ENCODE measurements at regions not wholly inside any gene's neighbourhood (a gene's known extent, or its start where the extent isn't known, plus 50 kb on each side); places are given as distances from the start of the nearest gene placed in this dataset.

DNA sequence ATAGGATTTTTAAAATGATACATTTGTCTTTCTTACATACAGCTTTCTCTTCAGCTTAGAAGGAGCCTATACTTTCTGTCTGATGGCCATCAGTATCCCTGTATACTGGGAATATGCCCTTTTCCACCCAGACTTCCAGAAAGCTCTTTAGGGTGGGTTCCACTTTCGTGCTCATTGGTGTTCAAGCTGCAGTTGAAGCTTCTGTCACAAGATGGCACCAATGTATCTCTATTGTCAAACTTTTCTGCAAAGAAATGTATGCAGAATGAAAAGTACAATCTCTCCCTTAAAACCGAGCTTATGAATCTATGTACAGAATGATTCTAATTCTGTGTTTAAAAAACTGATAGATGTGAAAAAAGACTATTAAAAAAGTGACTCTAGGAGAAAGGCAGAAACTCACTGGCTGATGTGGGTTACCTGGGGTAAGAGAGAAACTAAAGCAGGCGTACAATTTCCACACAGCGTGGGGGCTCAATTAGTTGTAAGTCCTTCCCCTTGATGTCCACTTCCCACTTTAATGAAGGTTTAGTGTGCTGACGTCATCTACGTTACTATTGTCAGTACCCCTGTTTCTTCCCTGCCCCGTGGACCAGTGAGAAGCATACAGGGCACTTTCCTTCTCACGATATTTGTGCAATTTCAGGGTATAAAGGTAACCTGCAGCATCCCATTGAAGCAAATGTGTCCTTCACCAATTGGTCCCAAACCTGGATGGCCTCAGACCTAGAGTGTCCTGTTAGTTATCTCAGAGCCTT lies 57.3 kb upstream of the TCEAL2 start:
- Histone ChIP-seq H3K79me2 (ENCODE audit: insufficient read depth, low read depth) (no peaks in the 10 kb centered on the region), H3K4me3 (IDR thresholded peaks at IDR 0.05; ENCODE audit: insufficient read depth, low read depth, low read length) (no peak overlapping the region), H3K9ac (no peak overlapping the region), H3K4me1 (ENCODE audit: low read depth, poor library complexity, severe bottlenecking) (no peaks in the 10 kb centered on the region), H3K27ac (no peak overlapping the region), H3K36me3 (ENCODE audit: insufficient read depth) (no peaks in the 10 kb centered on the region), H2AFZ (ENCODE audit: low read depth) (no peak overlapping the region), H3K4me2 (no peak overlapping the region), H4K20me1 (ENCODE audit: insufficient read depth) (no peaks in the 10 kb centered on the region), H3K27me3 (ENCODE audit: insufficient read depth, low read depth) (no peaks in the 10 kb centered on the region)
- peak; percentile 67 for TF ChIP-seq CTCF (conservative IDR thresholded peaks at IDR 0.05; ENCODE audit: low read depth, low read length)

- H3K27me3 ChIP-seq (ENCODE audit: insufficient read depth, low read depth) = no peaks in the 10 kb centered on the region
- H3K9ac ChIP-seq = no peak overlapping the region
- no peaks in the 10 kb centered on the region for H4K20me1 ChIP-seq (ENCODE audit: insufficient read depth)
- no peak overlapping the region for H3K4me3 ChIP-seq (IDR thresholded peaks at IDR 0.05; ENCODE audit: insufficient read depth, low read depth, low read length)
- no peak overlapping the region for H2AFZ ChIP-seq (ENCODE audit: low read depth)
- no peaks in the 10 kb centered on the region for H3K79me2 ChIP-seq (ENCODE audit: insufficient read depth, low read depth)
- H3K4me1 ChIP-seq (ENCODE audit: low read depth, poor library complexity, severe bottlenecking) = no peaks in the 10 kb centered on the region
- no peaks in the 10 kb centered on the region for H3K36me3 ChIP-seq (ENCODE audit: insufficient read depth)
- no peak for TF ChIP-seq CTCF (conservative IDR thresholded peaks at IDR 0.05; ENCODE audit: low read depth, low read length)
- no peak overlapping the region for H3K27ac ChIP-seq
- H3K4me2 ChIP-seq = no peak overlapping the region
These were observed 61.9 kb upstream of the TCEAL2 start for GRCh38 chrX:102063445-102064074.

DNA sequence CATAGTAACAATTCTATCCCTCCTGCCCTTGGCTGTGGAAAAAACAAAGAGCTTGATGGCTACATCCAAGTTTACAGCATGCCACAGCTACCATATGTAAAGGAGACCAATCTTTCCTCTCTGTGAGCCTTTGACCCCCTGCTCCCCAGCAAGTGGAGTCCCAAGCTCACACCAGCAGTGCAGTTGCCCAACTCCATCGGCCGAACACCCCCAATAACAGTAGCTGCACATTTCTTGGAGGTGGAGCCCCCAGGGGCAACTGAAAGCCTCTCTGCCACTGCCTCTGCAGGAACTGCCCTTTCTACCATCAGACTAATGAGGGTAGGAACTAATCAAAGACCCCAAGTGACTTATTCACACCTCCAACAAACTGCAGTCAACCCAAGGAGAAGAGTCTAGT lies 81.0 kb upstream of the TCEAL2 start:
- H3K79me2 ChIP-seq (ENCODE audit: insufficient read depth, low read depth) = no peaks in the 10 kb centered on the region
- no peak for TF ChIP-seq CTCF (conservative IDR thresholded peaks at IDR 0.05; ENCODE audit: low read depth, low read length)

GRCh38 chrX:102043380-102043779 lies 82.1 kb upstream of the TCEAL2 start:
- no peak for TF ChIP-seq CTCF (conservative IDR thresholded peaks at IDR 0.05; ENCODE audit: low read depth, low read length)
- Histone ChIP-seq H3K4me3 (IDR thresholded peaks at IDR 0.05; ENCODE audit: insufficient read depth, low read depth, low read length) (no peak overlapping the region), H3K27ac (no peak overlapping the region), H3K9ac (no peak overlapping the region), H4K20me1 (ENCODE audit: insufficient read depth) (no peaks in the 10 kb centered on the region), H3K79me2 (ENCODE audit: insufficient read depth, low read depth) (no peaks in the 10 kb centered on the region), H3K4me2 (no peak overlapping the region), H3K27me3 (ENCODE audit: insufficient read depth, low read depth) (no peaks in the 10 kb centered on the region), H2AFZ (ENCODE audit: low read depth) (no peak overlapping the region), H3K36me3 (ENCODE audit: insufficient read depth) (no peaks in the 10 kb centered on the region), H3K4me1 (ENCODE audit: low read depth, poor library complexity, severe bottlenecking) (no peaks in the 10 kb centered on the region)

More for the DNA sequence above, 81.0 kb upstream of the TCEAL2 start:
- Histone ChIP-seq H3K36me3 (ENCODE audit: insufficient read depth) (no peaks in the 10 kb centered on the region), H3K27me3 (ENCODE audit: insufficient read depth, low read depth) (no peaks in the 10 kb centered on the region), H4K20me1 (ENCODE audit: insufficient read depth) (no peaks in the 10 kb centered on the region), H3K4me3 (IDR thresholded peaks at IDR 0.05; ENCODE audit: insufficient read depth, low read depth, low read length) (no peak overlapping the region), H2AFZ (ENCODE audit: low read depth) (no peak overlapping the region), H3K9ac (no peak overlapping the region), H3K4me1 (ENCODE audit: low read depth, poor library complexity, severe bottlenecking) (no peaks in the 10 kb centered on the region), H3K27ac (no peak overlapping the region), H3K4me2 (no peak overlapping the region)

All from KMS-11 (cell line).